Cardiac fibroblast (primary cell): ENCODE measurements at regions not wholly inside any gene's neighbourhood (a gene's known extent, or its start where the extent isn't known, plus 50 kb on each side); places are given as distances from the start of the nearest gene placed in this dataset.

Experiments
- DNase-seq, 2 donors: peaks; one replicate each; pipeline versions ENCODE4 v3.0.0 to v3.0.0-alpha.2; 2010; ENCODE audit warnings: low read depth in 2 of 2
- H3K4me3 ChIP-seq, 2 donors: replicated peaks in 1 of 2; 1 replicate in 1 of 2; 2 replicates in 1 of 2; pipeline ENCODE4 v1.5.1; 2011; ENCODE audit warnings: low read depth in 2 of 2, low read length in 2 of 2, mild to moderate bottlenecking in 2 of 2, moderate library complexity in 1 of 2
- TF ChIP-seq, protein P1 (sequence below): IDR thresholded peaks from one replicate; pipeline ENCODE4 v1.5.1; 2011; ENCODE audit warnings: low read depth, mild to moderate bottlenecking, low read length, inconsistent platforms

DNA sequence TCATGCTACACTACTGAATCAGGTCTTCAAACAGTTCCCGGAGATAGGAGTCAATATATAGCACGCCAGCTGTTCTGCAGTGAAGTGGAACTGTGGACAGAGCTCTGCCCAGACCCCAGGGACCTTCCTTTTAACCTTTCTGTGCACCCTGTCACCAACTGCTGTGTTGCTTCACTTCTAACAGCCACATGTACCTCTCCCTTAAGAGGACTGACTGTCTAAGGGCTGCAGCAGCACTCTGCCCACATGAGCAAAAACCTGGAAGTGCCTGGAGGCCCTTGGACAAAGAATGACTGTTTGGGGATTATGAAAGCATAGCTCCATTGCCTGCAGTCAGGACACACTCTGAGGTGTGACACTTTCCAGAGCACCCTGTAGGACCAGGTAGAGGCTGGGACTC, 88.3 kb upstream of the CTNNB1 start:
- no peak for DNase-seq
- no peak overlapping the region for H3K4me3 ChIP-seq
- TF ChIP-seq, protein P1, sequence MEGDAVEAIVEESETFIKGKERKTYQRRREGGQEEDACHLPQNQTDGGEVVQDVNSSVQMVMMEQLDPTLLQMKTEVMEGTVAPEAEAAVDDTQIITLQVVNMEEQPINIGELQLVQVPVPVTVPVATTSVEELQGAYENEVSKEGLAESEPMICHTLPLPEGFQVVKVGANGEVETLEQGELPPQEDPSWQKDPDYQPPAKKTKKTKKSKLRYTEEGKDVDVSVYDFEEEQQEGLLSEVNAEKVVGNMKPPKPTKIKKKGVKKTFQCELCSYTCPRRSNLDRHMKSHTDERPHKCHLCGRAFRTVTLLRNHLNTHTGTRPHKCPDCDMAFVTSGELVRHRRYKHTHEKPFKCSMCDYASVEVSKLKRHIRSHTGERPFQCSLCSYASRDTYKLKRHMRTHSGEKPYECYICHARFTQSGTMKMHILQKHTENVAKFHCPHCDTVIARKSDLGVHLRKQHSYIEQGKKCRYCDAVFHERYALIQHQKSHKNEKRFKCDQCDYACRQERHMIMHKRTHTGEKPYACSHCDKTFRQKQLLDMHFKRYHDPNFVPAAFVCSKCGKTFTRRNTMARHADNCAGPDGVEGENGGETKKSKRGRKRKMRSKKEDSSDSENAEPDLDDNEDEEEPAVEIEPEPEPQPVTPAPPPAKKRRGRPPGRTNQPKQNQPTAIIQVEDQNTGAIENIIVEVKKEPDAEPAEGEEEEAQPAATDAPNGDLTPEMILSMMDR: no peak

DNA sequence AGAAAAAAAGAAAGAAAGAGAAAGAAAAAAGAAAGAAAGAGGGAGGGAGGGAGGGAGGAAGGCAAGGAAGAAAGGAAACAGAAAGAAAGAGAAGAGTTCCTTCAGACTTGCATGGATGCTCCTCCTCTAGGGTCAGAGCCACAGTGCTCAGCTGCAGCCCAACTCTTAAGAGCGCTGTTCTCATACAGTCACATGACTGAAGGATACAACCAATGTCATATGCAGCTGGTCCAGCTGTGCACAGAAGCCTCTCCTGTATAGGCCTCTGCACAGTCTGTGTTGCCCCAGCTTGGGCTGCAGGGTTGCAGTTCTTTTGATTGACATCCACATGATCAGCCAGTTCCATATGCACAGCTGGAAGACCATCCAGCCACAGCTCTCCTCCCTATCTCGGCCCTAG, 86.8 kb upstream of the CTNNB1 start:
- DNase-seq: no peak
- no peak overlapping the region for H3K4me3 ChIP-seq
- TF ChIP-seq, protein P1: no peak

DNA sequence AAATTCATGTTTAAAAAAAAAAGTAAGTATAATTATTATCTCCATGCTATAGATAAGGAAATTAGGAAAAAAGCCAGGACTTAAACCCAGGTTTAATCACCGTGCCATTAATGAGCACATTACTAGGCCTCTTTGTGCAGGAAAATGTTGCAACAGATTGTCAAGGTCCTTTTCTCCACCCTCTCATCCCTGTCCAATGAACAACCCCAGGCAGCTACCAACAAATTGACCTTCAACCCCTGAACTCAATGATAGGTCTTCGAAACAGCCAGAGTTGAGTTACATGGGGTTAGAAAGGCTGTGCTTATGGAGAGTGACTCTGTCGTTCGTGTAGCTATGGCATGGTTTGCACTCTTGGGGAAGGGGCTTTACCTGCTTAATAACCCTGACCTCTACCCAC, 84.2 kb upstream of the CTNNB1 start:
- DNase-seq: no peak
- TF ChIP-seq, protein P1: no peak
- no peak overlapping the region for H3K4me3 ChIP-seq

DNA sequence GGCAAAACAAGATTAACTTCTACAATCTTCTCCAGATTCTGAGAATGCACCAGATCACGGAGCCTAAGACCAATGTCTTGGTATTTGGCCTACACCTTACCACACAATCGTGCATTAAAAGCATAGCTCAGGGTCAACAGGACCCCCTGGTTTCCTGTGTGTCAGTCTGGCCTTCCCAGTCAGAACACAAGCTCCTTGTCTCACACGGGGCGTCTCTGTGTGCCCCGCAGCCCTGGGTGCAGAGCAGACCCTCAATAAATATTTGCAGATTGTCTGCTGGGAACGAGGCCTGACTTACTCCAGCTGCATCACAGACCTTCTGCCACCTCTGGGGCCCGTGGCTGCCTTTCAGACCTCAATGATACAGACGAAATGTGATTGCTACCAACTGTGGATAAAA, 82.5 kb upstream of the CTNNB1 start:
- no peak for DNase-seq
- TF ChIP-seq, protein P1: no peak

DNA sequence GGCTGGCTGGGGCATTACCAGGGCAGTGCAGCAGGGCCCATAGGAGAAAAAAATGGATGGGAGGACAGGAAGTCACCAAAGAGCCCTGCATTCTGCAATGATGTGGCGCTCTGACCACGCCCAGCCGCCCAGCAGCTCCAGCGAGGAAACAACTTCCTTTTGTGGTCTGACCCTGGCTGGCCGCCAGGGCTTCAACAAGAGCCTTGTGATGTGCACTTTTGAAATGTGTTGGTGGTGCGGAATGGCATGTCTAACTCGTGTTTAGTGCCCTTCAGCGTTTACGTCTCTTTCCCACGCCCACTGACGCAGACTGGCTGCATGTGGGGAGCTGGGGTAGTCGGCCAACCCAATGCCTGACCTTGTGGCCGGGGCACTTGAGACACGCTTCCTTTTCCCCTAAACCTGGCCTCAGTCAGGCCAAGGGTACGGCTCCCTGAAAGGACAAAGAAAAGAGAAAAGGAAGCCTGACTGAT, 81.9 kb upstream of the CTNNB1 start:
- peak; percentile 89 to 91 for DNase-seq
- no peak overlapping the region for H3K4me3 ChIP-seq
- TF ChIP-seq, protein P1: no peak

More for the DNA sequence above, 82.5 kb upstream of the CTNNB1 start:
- H3K4me3 ChIP-seq: no peak overlapping the region

DNA sequence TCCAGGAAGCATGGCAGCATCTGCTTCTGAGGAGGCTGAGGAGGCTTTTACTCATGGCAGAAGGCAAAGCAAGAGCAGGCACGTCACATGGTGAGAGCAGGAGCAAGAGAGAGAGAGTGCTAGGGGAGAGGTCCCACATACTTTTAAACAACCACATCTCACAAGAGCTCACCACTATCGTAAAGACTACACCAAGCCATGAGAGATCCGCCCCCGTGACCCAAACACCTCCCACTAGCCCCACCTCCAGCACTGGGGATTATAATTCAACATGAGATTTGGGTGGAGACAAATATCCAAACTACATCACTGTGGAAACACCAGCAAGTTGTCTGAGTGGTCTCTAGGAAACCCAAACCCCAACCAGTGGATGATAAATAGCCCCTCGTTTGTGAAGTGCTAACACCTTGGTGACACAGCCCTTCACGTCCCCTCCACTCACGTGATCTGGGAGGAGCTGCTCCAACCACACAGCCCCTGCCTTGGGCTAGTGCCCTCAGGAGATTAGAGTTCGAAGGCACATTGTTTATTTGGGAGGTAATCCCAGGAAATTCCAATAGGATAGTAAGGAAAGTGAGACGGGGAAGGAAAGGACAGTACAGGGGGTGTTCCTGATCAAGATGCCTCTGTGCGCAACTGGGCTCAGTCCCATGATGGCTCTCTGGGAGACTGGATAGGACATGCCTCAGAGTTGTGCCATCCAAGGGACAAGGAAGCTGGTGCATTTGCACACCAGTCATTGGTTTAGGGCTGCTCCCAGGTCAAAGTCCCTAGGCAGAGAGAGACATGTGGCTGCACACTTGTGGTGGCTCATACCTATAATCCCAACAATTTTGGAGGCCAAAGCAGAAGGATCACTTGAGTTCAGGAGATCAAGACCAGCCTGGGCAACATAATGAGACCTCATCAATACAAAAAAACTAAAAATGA, 80.6 kb upstream of the CTNNB1 start:
- H3K4me3 ChIP-seq: no peak overlapping the region
- TF ChIP-seq, protein P1: no peak
- DNase-seq: no peak
